SH-SY5Y (cell line): ENCODE measurements at regions not wholly inside any gene's neighbourhood (a gene's known extent, or its start where the extent isn't known, plus 50 kb on each side); places are given as distances from the start of the nearest gene placed in this dataset.

ENCODE experiments used
- GATA2 ChIP-seq: IDR thresholded peaks from 2 replicates; pipeline ENCODE4 v1.6.1; 2011; ENCODE audit warnings: mild to moderate bottlenecking, low read depth, low read length
- GATA3 ChIP-seq: IDR thresholded peaks from 2 replicates; pipeline ENCODE4 v1.6.1; 2011; ENCODE audit warnings: low read depth, mild to moderate bottlenecking, low read length, moderate library complexity

- TF ChIP-seq GATA2: no peak
- no peak for TF ChIP-seq GATA3
These were observed 411.4 kb downstream of the CCDC91 start for GRCh38 chr12:28601570-28602058.

DNA sequence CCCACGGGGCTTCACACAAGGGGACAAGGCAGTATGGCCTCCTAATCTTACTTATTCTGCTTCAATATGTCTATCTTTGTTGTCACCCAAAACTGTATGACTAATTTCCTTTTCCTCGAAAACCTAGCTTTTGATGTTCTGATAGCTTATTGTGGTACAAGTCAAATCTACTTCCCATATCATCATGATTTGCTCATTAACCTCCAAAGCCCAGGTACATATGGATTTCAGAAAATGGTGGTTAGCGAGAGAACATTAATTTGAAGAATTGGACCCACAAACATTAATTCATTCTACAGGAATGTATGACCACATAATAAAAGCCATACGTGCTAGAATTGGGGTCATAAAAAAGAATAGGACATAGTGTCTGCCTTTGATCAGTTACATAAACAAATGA lies 412.5 kb downstream of the CCDC91 start:
- TF ChIP-seq GATA2: no peak
- TF ChIP-seq GATA3: no peak

GRCh38 chr12:28603239-28603638 lies 413.0 kb downstream of the CCDC91 start:
- TF ChIP-seq GATA2: no peak
- TF ChIP-seq GATA3: no peak

DNA sequence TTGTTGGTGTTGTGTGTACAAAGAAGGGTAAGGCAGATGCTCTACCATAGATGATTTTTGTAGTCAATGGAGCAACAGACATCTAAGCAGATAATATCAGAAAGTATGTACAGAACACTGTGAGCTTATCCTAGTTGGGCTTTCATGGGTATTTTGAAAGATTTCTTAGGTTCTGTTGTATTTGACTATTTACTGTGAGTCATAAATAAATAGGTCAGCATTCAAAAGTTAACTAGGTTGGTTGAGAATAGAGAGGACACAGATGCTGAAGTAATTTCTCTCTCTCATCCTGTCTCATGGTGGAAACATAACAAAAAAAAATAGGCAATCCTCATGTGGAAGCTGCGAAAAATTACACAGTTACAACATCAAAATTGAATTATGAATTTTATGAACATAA lies 413.5 kb downstream of the CCDC91 start:
- TF ChIP-seq GATA3 (no peak), GATA2 (no peak)

DNA sequence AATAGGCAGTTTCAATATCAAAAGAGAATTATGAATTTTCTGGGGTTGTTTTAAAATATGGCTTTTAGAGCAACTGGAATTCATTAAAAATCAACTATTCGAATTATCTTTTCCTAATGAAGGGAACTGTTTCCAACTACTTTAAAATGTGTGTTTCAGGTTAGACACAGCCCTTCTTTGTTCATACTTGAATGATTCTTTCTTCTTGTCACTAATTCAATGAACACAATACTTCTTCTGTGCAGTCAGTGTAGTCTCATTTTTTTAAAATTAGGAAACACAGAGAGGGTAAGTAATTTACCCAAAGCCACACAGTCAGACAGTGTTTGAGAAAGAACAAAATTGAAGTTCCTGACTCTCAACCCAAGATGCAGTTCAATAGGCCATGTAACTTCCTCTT lies 414.0 kb downstream of the CCDC91 start:
- TF ChIP-seq GATA3: no peak
- no peak for TF ChIP-seq GATA2

DNA sequence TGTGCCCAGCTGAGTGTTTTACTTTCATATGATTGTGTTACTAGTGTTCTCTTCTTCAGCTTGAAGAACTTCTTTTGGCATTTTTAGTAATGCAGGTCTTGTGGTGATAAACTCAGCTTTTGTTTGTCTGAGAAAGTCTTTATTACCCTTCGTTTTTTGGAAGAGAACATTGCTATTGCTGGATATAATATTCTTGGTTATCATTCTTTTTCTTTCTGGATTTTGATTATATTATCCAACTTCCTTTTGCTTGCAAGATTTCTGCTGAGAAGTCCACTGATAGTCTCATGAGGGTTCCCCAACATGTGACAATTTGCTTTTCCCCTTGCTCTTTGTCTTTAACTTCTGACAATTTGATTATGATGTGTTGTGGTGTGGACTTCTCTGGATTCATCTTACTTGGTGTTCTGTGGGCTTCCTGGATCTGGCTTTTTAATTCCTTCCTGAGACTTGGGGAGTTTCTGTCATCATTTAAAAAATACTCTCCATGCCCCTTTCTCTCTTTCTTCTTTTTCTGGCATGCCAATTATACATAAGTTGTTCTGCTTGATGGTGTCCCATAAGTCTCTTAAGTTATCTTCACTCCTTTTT lies 416.8 kb downstream of the CCDC91 start:
- no peak for TF ChIP-seq GATA3
- no peak for TF ChIP-seq GATA2

- no peak for TF ChIP-seq GATA3
These were observed 420.3 kb downstream of the CCDC91 start for GRCh38 chr12:28610401-28611114.

- TF ChIP-seq GATA2 (no peak), GATA3 (no peak)
These were observed 420.8 kb downstream of the CCDC91 start for GRCh38 chr12:28611115-28611435.

DNA sequence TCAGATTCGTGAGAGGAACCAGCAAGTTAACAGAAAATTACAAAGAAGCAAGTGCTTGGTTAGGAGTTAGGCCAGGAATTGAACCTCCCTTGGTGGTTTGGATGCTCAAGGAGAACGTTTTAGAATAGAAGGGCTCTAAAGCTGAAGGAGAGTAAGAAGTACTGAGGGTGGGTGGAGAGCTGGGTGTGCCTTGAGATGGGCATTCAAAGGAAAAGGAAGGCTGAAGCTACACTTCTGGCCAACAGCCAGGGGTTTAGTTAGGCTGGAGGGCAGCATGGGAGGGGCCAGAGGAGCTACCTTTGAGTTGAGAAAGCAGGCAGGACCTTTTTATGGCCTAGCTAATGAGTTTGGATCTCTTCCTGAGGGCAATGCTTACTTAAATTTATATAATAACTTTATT lies 421.2 kb downstream of the CCDC91 start:
- no peak for TF ChIP-seq GATA2
- no peak for TF ChIP-seq GATA3

GRCh38 chr12:28618171-28618570 lies 427.9 kb downstream of the CCDC91 start:
- TF ChIP-seq GATA2 (no peak), GATA3 (no peak)

DNA sequence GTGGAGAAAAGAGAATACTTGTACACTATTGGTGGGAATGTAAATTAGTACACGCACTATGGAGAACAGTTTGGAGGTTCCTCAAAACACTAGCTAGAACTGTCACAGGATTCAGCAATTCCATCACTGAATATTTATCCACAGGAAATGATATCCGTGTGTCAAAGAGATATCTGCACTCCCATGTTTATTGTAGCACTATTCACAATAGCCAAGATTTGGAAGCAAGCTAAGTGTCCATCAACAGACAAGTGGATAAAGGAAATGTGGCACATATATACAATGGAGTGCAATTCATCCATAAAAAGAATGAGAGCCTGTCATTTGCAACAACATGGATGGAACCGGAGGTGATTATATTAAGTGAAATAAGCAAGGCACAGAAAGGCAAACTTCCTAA lies 428.5 kb downstream of the CCDC91 start:
- TF ChIP-seq GATA3 (no peak), GATA2 (no peak)

DNA sequence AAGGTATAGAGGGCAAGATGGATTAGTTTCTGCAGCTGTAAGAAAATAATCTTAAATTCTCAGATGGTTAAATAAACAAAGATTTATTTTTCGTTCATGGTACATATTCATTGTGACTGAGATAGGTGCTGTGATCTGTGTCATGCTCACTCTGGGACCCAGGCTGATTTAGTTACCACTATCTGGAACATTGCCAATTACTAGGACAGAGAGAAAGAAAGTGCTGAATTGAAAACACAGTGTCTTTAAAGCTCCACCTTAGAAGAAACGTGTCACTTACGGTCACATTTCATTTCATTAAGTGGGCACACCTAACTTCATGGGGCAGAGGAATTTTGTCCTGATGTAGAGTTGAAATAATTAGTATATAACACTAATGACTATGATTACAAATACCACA lies 430.0 kb downstream of the CCDC91 start:
- TF ChIP-seq GATA3 (no peak), GATA2 (no peak)

DNA sequence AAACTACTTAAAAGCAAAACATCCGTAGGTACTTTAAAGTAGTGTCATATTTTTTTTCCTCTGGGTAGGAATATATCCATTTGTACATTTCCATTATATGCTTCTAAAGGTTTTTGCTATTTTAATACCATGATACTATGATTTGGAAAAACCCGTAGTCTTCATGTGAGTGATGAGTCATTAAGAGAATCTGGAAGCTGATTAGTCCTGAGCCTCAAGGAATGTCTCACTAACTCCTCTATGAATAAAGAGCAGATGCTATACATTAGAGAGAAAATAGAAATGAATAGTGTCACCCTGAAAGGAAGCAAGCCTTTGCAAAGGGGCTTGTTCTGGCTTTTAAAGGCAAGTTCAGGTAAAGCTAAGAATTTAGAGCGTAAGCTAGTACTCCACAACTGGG lies 432.1 kb downstream of the CCDC91 start:
- TF ChIP-seq GATA2: no peak
- TF ChIP-seq GATA3: no peak

- TF ChIP-seq GATA3 (no peak), GATA2 (no peak)
These were observed 436.2 kb downstream of the CCDC91 start for GRCh38 chr12:28626504-28626903.

DNA sequence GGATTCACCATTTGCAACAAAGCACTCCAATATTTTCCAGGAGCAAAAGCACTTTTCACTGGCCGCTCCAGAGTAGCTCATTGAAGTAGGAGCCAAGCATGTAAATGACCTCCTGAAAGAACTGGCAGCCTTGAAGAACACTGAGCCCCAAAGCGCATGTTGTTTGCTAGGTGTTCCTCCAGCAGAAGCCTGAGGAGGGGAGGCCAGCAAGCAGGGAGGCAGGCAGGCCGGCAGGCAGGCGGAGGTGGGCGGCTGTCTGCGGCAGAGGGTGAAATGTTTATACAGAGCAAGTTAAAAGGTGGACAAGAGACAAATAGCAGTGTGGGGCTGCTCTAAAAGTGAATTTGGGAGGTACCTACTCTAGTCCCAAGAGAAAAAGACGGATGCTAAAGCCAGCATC lies 439.4 kb downstream of the CCDC91 start:
- TF ChIP-seq GATA2: no peak
- no peak for TF ChIP-seq GATA3
